SHP77 (cell line): ENCODE measurements at regions not wholly inside any gene's neighbourhood (a gene's known extent, or its start where the extent isn't known, plus 50 kb on each side); places are given as distances from the start of the nearest gene placed in this dataset.
"Not testable (repeated sequence)": the region's sequence is repeated elsewhere in the genome, so short reads cannot be mapped to it uniquely, and the experiment has no call there.

Source experiments
- DNase-seq, 2 experiments: peaks; one replicate each; lab custom pipeline; 2025; lab: John Stamatoyannopoulos, UW

DNA sequence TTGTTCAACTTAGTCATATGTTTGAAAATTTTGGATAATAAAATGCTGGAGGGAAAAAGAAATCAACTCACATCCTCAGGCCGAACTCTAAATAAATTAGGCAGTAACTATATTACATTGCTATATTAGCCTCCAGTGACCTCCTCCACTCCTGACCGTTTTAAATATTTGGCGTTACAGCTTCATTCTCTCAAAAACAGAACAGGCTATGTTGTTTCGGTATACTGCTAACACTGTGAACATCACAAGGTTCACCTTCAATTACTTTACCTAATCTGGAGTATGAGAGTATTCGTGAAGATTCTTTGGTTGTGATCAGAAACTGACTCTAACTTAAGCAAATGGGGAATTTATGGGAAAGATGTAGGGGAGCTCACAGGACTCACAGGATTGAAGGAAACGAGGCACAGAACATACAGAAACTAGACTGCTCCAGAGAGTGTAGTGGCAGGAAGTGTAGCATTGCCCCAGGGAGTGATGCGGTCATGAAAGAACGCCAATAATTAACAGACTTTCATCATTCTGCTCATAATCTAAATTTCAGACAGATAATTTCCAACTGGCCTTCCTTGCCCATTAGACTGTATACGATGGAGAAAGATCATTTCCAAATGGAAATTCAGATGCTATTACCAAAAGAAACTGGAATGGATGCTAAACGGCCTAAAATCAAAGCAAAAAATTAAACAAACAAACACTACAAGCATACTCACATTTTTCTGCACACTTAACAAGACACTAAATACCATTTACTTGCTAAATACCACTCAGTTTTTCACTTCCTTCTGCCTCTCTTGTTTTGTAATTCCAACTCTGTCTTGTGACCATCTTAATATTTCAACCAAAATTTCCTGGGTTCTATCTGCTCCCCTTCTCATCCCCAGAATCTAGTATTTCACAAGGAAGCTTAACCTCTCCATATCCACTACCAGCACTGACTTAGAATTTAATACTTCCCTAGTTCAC lies 110.1 kb upstream of the LPAR1 start:
- DNase-seq = no peak

DNA sequence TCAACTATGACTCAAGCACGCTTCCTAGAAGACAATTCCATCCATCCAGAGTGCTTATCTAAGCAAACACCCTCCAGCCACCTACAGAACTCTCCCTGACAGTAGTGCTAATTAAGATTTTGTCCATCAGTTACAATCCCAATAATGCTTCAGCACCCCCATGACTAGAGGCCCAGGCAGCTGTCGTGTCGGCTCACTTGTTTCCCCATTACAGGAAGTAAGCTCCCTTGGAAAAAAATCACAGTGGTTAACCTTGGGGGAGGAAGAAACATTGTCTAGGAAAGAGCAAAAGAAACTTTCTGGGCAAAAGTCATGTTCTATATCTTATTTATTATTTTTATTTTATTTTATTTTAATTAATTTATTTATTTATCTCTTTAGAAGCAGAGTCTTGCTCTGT lies 108.8 kb upstream of the LPAR1 start:
- DNase-seq = no peak

DNA sequence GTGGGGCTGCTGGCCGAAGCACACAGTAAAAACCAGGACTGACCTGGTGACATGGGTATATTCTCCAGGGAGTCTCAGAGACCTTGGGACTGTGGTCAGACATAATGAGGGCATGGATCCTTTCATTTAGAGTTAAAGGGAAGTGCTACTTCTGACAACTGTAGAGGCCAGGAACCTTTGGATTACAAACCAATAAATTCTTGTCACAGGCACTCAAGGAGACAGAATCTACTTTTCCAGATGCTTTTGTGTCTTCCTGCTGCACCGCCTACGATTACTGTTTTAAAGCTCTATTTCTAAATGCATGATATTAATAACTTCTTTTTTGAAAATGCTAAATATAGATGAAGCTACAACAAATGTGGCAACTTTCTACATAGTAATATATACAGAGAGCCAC lies 106.5 kb upstream of the LPAR1 start:
- DNase-seq = no peak

DNA sequence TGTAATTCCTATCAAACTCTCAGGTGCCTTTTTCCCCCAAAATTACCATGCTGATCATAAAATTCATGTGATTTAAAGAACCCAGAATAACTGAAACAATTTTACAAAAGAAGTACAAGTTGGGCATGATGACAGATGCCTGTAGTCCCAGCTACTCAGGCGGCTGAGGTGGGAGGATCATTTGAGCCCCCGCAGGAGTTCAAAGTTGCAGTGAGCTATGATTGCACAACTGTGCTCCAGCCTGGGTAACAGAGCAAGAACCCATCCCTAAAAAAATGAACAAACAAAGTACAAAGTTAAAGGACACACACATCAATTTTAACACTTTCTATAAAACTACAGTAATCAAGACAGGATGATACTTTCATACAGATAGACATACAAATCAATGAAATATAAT lies 97.9 kb upstream of the LPAR1 start:
- no peak for DNase-seq

DNA sequence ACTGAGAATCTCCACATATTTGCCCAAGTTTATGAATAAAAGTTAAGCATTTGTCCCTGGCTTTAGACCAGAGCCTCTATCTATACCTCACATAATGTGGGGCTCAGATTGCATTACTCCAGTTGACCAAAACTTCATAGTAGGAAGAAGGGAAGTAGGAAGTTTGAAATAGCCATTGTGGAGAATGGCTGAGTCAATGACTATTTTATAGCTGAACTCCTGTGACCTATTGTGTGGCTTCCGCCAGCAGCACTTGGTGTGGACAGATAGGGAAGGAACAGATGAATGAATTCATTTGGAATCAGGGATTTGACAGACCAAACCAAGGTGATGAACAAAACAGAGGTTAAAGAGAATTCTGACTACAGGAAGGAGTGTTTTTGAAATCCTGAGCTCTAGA lies 92.9 kb upstream of the LPAR1 start:
- no peak for DNase-seq

DNA sequence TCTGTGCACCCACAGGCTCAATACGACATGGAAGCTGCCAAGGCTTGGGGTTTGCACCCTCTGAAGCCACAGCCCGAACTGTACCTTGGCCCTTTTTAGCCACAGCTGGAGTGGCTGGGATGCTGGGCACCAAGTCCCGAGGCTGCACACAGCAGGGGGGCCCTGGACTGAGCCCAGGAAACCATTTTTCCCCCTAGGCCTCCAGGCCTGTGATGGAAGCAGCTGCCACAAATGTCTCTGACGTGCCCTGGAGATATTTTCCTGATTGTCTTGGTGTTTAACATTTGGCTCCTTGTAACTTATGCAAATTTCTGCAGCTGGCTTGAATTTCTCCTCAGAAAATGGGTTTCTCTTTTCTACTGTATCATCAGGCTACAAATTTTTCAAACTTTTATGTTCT lies 82.3 kb upstream of the LPAR1 start:
- no peak for DNase-seq

DNA sequence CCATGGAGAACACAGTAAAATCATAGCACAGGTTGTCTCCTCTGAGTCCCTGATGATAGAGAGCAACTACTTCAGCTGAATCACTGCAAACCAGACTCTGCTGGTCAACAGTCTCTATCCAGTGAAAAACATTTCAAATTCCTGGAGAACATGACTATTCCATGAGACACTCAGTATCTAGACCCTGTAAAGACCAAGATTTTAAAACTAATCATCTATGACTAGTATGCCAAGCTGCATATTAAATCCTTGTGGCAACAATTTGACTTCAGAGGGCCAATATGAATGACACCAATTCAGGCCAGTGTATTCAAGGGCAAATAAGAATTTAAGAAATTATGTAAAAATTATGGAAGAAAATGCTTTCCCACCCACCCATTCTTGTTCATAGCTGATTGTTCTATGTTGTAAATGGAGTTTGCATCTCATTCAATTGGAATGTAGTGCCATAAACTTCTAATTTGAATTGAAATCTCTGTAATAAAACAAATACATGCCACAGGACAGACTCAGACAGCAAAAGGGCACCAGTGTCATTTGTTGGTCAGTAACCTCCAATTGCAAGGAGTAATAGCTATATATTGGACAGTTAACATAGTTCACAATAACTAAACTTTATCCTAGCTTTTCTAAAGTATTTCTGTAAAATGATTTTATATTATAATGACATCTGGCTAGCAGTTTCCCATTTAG lies 80.1 kb upstream of the LPAR1 start:
- DNase-seq = no peak

DNA sequence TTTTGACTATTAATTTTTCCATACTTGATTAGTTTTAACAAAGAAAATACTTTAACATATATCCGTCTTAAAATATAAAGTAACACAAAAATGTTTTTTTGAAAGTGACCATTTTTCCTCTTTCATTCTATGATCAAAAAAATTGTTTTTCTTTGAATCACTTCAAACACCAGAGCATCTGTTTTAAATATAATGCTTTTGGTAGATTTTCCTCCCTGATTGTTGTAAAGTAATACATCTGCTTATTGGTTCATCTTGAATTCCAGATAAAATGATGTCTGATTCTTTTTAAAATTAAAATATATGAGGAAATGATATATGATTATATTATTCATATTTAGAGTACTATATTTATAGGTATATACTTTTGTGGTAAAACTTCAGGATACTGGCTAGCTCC lies 76.2 kb upstream of the LPAR1 start:
- no peak for DNase-seq

DNA sequence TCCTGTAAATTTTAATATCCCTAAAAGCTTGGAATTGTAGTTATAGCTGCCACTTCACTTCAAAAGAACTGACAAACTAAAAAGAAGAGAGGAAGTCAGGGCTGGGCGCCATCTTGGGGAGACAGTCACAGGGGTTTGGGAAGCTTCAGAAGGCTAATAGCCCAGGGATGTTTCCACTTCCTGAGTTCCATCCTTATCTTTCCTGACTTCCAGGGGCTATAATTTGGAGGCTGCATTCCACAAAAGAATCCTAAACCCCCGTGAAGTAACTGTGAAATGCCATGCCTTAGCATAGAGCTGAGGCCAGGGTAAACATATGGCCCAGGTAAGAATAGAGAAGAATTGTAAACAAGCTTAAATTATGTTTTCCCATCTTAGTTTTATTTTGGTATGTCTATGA lies 75.4 kb upstream of the LPAR1 start:
- DNase-seq = no peak

DNA sequence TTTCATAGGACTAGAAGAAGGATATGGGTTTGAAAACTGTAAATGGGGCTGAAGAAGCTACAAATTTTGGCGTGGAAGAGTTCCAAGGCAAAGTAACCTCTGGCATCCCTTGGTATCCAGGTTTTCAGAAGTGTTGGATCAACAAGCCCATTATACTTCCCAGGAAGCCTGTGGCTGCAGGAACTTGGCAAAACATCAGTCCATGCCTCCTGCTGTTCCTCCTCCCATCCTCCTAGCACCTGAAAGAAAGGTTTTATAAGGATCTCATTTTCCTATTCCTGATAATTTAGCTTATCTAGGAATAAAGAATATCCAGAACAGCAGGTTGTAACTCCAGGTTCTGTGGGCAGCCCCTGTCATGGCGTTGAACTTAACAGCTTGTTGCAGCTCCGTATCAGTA lies 72.5 kb upstream of the LPAR1 start:
- DNase-seq = no peak

DNA sequence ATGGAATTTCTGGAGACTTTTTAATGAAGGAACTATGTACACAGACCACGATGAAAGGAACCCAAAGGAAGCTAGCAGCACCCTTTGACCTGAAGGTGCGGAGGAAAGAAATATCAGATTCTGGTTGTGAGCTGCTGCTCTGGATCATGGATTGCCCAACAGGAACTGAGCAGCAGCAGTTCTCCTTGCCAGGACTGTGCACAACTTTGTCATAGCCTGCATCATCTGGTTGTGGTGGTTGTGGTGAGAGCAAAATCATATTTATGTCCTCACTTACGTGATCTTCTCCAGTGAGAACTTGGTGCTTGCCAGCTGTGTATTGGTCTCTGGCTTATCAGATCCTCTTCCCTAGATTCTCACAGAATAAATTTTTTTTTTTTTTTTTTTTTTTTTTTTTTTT lies 70.7 kb upstream of the LPAR1 start:
- no peak for DNase-seq

DNA sequence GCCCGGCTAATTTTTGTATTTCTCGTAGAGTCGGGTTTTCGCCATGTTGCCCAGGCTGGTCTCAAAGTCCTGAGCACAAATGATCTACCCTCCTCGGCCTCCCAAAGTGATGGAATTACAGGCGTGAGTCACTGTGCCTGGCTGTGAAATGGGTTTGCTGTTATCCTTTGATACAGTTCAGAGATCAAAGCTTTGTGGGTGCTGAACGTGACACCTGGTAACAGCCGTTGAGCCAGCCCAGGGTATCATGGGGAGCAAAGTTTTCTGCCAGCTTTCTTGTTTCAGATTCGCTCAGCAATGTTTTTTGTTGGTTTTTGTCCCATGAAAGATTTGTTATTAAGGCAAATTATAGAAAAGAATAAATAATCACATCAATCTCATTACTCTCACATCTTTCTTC lies 68.9 kb upstream of the LPAR1 start:
- no peak for DNase-seq

DNA sequence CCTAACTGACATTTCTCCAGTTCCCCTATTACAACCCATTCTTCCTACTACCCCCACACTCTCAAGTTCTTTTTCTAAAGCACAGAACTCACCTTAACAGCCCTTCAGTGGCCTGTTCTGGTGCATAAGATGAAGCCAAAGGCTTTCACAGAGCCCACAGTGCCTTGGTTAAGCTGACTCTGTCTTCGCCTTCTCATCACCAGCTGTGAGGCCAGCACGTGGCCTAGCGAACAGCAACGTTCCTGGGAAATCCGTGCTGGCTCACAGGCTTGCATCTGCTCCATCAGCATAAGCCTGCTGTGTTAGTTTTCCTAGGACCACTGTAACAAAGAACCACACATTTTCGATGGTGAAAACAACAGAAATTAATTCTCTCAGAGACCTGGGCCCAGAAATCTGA lies 67.9 kb upstream of the LPAR1 start:
- no peak for DNase-seq

DNA sequence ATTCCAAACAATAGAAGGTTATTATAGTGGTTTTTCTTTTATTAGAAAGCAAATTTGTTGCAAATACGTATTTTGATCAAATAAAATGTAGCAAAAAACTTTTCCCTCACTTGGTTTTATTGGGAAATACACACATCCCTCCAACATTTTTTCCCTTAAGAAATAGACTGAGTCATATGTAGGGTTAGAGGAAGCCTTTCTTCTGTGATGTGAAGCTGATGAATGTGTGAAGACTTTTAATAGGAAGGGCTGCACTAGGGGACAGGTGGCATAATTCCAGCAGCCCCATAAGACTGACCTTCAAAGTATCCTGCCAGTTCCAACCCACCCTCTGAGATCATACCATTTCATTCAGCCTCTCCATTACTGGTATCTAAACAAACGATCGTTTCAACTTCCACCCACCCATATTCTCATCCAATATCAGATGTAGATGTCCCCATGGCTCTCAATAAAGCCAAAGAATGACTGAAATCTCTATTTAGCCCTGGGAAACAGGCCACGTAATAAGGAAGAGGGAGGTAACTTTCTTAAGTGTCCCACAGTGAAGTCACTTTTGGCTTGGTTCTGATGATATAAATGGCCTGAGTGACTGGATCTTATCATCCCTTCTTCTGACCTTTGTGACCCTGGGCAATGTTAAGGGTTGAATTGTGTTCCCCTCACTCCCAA lies 64.7 kb upstream of the LPAR1 start:
- no peak for DNase-seq

DNA sequence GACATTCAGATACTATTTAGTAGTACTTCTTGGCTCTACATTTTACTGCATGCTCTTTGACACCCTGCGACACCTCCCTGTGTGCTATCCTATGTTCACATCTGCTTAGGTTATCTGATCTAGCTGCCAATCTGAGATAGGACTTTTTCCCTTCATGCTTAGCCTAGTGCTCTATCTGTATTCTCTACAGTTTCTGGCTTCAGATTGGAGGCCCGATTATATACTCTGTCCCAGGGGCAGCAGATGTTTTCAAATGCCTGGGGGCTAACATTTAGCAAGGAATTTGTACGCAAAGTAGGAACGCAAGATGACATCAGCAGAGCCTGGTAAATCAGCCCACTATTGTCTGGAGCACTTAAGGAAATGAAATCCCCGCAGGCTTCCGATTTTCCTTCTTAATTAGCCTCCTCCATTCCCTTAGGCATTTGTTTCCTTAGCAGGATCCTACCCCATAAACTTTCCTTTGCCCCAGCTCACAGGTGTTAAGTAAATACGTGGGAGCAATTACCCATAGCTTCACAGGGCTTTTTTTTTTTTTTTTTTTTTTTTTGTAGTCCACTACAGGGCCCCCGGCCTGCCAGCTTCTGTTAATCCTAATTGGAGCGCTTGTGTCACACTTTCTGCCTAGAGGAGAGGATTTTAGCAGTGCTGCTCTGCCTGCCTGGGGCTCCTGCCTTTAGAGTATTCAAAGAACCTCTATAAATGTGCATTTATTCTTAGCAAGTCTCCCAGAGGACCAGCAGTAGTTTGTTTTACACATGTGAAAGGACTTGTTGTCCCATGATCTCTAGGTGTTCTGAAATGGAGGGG lies 61.1 kb upstream of the LPAR1 start:
- no peak for DNase-seq

DNA sequence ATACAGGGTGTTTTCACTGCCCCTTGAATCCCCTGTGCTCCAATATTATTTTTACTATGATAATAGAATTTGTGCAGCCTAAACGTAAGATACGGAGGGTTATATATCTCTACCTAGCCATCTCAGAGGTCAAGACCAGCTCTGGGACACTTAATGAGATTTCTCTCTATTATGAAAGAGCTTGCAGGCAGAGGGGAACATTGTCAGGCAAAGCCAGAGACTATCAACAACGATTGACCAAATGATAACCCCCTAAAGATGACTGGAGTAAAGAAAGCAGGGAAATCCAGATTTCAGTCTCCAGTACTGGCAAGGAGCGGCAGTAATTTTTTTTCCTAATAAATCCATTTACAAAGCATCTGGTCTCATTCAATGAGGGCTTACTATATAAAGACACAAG lies 59.8 kb upstream of the LPAR1 start:
- no peak for DNase-seq

DNA sequence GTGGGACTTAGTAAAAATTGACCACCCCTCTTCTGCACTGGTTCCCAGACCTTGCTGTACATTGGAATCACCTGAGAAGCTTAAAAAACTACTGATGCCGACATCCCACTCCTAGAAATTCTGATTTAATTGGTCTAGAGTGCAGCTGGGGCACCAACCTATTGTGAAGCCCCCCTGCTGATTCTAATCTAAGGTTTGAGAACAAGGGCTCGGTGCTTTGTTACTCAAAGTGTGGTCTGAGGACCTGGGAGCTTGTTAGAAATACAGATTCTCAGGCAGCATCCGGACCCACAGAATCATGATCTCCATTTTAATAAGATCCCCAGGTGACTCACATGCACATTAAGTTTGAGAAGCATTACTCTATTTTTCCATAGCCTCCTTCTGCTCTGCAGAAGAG lies 57.8 kb upstream of the LPAR1 start:
- no peak for DNase-seq

DNA sequence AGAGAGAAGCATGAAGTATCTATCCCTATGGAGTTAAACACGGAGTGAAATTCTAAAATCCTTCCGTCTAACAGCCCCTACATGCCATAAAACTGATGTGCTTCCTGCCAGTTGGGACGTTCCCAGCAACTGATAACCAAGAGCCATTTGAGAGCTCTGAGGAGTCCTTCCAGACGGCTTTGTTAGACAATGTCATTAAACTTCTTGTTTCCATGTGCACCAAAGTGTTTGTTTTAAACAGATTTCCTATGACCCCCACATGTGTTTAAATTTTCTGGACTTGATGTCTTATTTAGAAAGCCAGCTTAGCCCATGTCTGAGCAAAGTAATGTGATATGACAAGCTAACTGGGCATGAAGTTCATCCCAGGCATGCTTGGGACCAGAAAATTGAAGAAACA lies 57.2 kb upstream of the LPAR1 start:
- DNase-seq = no peak

DNA sequence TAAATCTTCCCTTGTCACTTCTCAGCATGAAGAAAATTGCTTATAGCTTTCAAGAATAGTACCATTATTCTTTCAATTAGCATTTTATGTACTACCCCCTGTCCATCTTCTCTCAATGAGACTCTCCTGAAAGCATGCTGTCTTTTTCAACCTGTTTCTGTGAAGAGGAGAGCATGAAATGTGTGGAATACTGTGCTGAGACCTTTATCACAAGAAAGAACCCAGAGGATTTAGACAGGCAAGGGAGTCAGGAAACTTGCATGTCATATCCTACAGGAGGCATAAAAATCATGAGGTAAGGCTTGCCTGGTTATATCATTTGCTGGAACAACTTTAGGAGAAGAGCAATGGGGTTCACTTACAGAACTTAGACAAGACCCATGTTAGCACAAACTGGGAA lies 56.7 kb upstream of the LPAR1 start:
- DNase-seq = no peak

DNA sequence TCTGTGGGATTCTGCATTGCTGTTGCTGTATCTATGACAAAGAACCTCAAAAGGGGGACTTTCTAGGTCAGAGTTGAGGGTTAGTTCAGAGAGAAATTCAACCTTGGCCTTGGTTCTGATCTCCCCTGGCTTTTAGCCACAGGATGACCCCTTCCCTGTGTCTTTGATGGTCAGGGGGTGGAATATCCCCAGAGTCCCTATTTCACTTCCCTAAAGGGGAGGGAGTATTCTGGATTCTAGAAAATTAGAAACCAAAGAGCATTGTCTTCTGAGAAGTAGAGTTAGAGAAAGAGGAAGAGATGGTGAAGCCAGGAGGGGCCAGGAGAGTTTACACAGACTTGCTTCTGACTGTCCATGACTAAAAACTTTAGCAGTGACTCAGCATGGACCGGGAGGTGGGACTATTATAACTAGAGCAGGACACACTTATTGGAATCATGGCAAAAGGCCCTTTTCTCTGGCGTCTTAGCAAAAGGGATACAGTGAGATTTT lies 56.2 kb upstream of the LPAR1 start:
- DNase-seq = no peak

DNA sequence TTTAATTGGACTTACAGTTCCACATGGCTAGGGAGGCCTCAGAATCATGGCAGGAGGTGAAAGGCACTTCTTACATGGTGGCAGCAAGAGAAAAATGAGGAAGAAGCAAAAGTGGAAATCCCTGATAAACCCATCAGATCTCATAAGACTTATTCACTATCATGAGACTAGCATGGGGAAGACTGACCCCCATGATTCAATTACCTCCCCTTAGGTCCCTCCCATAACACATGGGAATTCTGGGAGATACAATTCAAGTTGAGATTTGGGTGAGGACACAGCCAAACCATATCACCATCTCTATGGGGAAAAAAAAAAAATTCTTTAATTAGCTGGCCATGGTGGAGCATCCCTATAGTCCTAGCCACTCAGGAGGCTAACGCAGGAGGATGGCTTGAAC lies 53.9 kb upstream of the LPAR1 start:
- not testable (repeated sequence) for DNase-seq
